GM18511 (cell line): ENCODE measurements at regions not wholly inside any gene's neighbourhood (a gene's known extent, or its start where the extent isn't known, plus 50 kb on each side); places are given as distances from the start of the nearest gene placed in this dataset.
"Not testable (repeated sequence)": the region's sequence is repeated elsewhere in the genome, so short reads cannot be mapped to it uniquely, and the experiment has no call there.

ENCODE experiments used
- ATAC-seq: cut with Tn5 transposase; IDR thresholded peaks from one replicate; pipeline ENCODE4 v1.9.1; 2021; ENCODE audit warnings: mild to moderate bottlenecking, moderate library complexity; ENCODE audit not compliant: unreplicated experiment

GRCh38 chr16:86335266-86336172 is 174.8 kb upstream of the FOXF1 start:
- ATAC-seq = no peak

- no peak for ATAC-seq
Measured at GRCh38 chr16:86337138-86337537, 173.2 kb upstream of the FOXF1 start.

- ATAC-seq = no peak
Measured at GRCh38 chr16:86337581-86338402, 172.5 kb upstream of the FOXF1 start.

- no peak for ATAC-seq
Measured at GRCh38 chr16:86338403-86339115, 171.8 kb upstream of the FOXF1 start.

- ATAC-seq = no peak
Measured at GRCh38 chr16:86342161-86342834, 168.0 kb upstream of the FOXF1 start.

GRCh38 chr16:86343027-86343795 is 167.1 kb upstream of the FOXF1 start:
- ATAC-seq = no peak

- no peak for ATAC-seq
Measured at GRCh38 chr16:86343796-86344585, 166.3 kb upstream of the FOXF1 start.

GRCh38 chr16:86344586-86344871 is 165.8 kb upstream of the FOXF1 start:
- ATAC-seq = no peak

- ATAC-seq = no peak
Measured at GRCh38 chr16:86344881-86345280, 165.4 kb upstream of the FOXF1 start.

- no peak for ATAC-seq
Measured at GRCh38 chr16:86345516-86345915, 164.8 kb upstream of the FOXF1 start.

GRCh38 chr16:86346034-86346433 is 164.3 kb upstream of the FOXF1 start:
- no peak for ATAC-seq

- no peak for ATAC-seq
Measured at GRCh38 chr16:86347090-86347489, 163.2 kb upstream of the FOXF1 start.

GRCh38 chr16:86347916-86348555 is 162.3 kb upstream of the FOXF1 start:
- no peak for ATAC-seq

GRCh38 chr16:86349338-86349900 is 160.9 kb upstream of the FOXF1 start:
- no peak for ATAC-seq

GRCh38 chr16:86350289-86350688 is 160.0 kb upstream of the FOXF1 start:
- ATAC-seq = no peak

GRCh38 chr16:86351041-86351784 is 159.1 kb upstream of the FOXF1 start:
- no peak for ATAC-seq

GRCh38 chr16:86351785-86352139 is 158.6 kb upstream of the FOXF1 start:
- ATAC-seq = not testable (repeated sequence)

GRCh38 chr16:86353148-86353547 is 157.2 kb upstream of the FOXF1 start:
- ATAC-seq = no peak
